PFSK-1 (cell line): ENCODE measurements at regions not wholly inside any gene's neighbourhood (a gene's known extent, or its start where the extent isn't known, plus 50 kb on each side); places are given as distances from the start of the nearest gene placed in this dataset.

ENCODE experiments used
- POLR2AphosphoS5 ChIP-seq: IDR thresholded peaks from 2 replicates; pipeline ENCODE4 v1.6.1; 2012; ENCODE audit warnings: low read depth, mild to moderate bottlenecking, control low read depth, low read length, moderate library complexity
- SIN3A ChIP-seq: IDR thresholded peaks from 2 replicates; pipeline ENCODE4 v1.6.1; 2012; ENCODE audit warnings: mild to moderate bottlenecking, low read length, moderate library complexity, borderline replicate concordance; ENCODE audit not compliant: insufficient read depth
- TAF1 ChIP-seq: IDR thresholded peaks from 2 replicates; pipeline ENCODE4 v1.6.1; 2012; ENCODE audit warnings: low read length, control low read depth, borderline replicate concordance; ENCODE audit not compliant: insufficient read depth
- TF ChIP-seq, protein P1 (sequence below), 2 experiments: IDR thresholded peaks; 2 replicates each; pipeline versions ENCODE4 v1.6.1 to v1.8.0; 2011 to 2012; ENCODE audit warnings: low read depth in 2 of 2, low read length in 2 of 2, control low read depth in 1 of 2, inconsistent platforms in 1 of 2, mild to moderate bottlenecking in 1 of 2, moderate library complexity in 1 of 2; ENCODE audit not compliant: insufficient read depth in 1 of 2

- TF ChIP-seq SIN3A (no peak), POLR2AphosphoS5 (no peak), TAF1 (no peak)
- TF ChIP-seq, protein P1, sequence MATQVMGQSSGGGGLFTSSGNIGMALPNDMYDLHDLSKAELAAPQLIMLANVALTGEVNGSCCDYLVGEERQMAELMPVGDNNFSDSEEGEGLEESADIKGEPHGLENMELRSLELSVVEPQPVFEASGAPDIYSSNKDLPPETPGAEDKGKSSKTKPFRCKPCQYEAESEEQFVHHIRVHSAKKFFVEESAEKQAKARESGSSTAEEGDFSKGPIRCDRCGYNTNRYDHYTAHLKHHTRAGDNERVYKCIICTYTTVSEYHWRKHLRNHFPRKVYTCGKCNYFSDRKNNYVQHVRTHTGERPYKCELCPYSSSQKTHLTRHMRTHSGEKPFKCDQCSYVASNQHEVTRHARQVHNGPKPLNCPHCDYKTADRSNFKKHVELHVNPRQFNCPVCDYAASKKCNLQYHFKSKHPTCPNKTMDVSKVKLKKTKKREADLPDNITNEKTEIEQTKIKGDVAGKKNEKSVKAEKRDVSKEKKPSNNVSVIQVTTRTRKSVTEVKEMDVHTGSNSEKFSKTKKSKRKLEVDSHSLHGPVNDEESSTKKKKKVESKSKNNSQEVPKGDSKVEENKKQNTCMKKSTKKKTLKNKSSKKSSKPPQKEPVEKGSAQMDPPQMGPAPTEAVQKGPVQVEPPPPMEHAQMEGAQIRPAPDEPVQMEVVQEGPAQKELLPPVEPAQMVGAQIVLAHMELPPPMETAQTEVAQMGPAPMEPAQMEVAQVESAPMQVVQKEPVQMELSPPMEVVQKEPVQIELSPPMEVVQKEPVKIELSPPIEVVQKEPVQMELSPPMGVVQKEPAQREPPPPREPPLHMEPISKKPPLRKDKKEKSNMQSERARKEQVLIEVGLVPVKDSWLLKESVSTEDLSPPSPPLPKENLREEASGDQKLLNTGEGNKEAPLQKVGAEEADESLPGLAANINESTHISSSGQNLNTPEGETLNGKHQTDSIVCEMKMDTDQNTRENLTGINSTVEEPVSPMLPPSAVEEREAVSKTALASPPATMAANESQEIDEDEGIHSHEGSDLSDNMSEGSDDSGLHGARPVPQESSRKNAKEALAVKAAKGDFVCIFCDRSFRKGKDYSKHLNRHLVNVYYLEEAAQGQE (IDR thresholded peaks at IDR 0.05; ENCODE audit: insufficient read depth in 1 of 2, low read depth in 2 of 2, low read length in 2 of 2), result no peak
These were observed 980.8 kb downstream of the PLA2G4A start for GRCh38 chr1:187809549-187809948.
